Activated CD4-positive, alpha-beta T cell treated with anti-CD3 and anti-CD28 coated beads, Interleukin-2, amount 10 ng/mL, durations not matched to agents 24 days and 14 days (primary cell): ENCODE measurements at regions not wholly inside any gene's neighbourhood (a gene's known extent, or its start where the extent isn't known, plus 50 kb on each side); places are given as distances from the start of the nearest gene placed in this dataset.
"Not testable (repeated sequence)": the region's sequence is repeated elsewhere in the genome, so short reads cannot be mapped to it uniquely, and the experiment has no call there.

Experiments used
- DNase-seq: peaks from one replicate; pipeline ENCODE4 v3.0.0; 2022
- H3K27ac Mint-ChIP-seq: one replicate; pipeline ENCODE4 v1.8.0; 2022; ENCODE audit warnings: mild to moderate bottlenecking, mixed read lengths
- H3K27me3 Mint-ChIP-seq: one replicate; pipeline ENCODE4 v1.8.0; 2022; ENCODE audit warnings: mixed read lengths
- H3K36me3 Mint-ChIP-seq: one replicate; pipeline ENCODE4 v1.8.0; 2022; ENCODE audit warnings: low read depth, mild to moderate bottlenecking, mixed read lengths
- H3K4me1 Mint-ChIP-seq: one replicate; pipeline ENCODE4 v1.8.0; 2021; ENCODE audit warnings: mixed read lengths
- H3K4me3 Mint-ChIP-seq: one replicate; pipeline ENCODE4 v1.8.0; 2022; ENCODE audit warnings: mild to moderate bottlenecking, moderate library complexity, mixed read lengths
- H3K9me3 Mint-ChIP-seq: one replicate; pipeline ENCODE4 v1.8.0; 2021; ENCODE audit warnings: mixed read lengths
- intact Hi-C: fragments of 100-400 bp; cut with micrococcal nuclease; formaldehyde crosslinking; loops from one replicate; pipeline ENCODE4 v1.15.1; 2023

DNA sequence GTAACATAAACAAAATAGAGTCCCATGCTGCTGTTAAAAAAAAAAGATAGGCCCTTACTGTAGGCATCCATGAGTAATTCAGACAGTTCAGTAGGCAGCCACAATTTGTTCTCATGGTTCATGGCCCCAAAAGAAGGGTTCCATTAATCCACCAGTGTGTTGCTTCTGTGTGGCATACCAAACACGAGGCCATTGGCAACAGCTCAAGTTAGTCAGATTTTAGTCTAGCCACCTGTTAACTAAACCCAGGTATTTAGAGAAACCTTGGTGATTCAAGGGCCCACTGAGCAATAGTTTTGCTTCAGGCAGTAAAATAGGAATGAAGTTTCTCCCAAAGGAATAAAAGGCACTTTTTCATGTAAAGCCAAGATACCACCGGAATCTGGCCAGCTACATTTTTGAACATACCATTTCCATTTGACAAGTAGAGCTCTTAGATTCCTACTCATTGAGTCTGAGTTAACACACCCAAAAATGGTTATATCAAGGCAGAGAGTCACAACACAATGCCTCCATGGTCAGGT is 80.1 kb upstream of the SRD5A2 start:
- Mint-ChIP-seq H3K27me3 (peaks cover 4% of the 10 kb centered on the region), H3K36me3 (no peaks in the 10 kb centered on the region), H3K9me3 (no peaks in the 10 kb centered on the region), H3K27ac (no peak overlapping the region), H3K4me3 (no peak overlapping the region), H3K4me1 (no peaks in the 10 kb centered on the region)
- intact Hi-C loops: no loop called here
- DNase-seq: no peak

- intact Hi-C loops: no loop called here
- no peaks in the 10 kb centered on the region for H3K9me3 Mint-ChIP-seq
- H3K36me3 Mint-ChIP-seq: no peaks in the 10 kb centered on the region
- no peaks in the 10 kb centered on the region for H3K4me1 Mint-ChIP-seq
- H3K27me3 Mint-ChIP-seq: peaks cover 4% of the 10 kb centered on the region
- no peak overlapping the region for H3K27ac Mint-ChIP-seq
- no peak overlapping the region for H3K4me3 Mint-ChIP-seq
- no peak for DNase-seq
Measured at GRCh38 chr2:31660165-31660564, 79.4 kb upstream of the SRD5A2 start.

DNA sequence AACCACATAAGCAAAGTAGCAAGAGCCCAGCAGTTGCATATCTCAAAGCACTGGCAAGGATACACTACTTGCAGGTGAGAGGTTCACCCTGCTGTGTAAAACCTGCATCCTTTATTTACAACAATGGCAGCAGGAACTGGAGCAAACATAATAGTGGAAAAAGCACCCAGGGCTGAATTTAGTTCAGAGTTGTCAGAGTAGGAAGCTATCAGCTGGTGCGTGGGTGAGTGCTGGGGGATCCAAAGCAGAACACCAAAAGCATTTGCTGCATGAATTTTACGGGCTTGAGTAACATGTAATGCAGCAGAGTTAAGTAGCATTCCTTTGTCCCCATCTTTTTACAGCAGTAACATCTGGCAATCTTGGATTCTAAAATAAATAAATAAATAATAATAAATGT is 73.5 kb upstream of the SRD5A2 start:
- no peak for DNase-seq
- peaks cover 3% of the 10 kb centered on the region for H3K9me3 Mint-ChIP-seq
- H3K27me3 Mint-ChIP-seq: peaks cover 2% of the 10 kb centered on the region
- no peaks in the 10 kb centered on the region for H3K4me1 Mint-ChIP-seq
- no peak overlapping the region for H3K27ac Mint-ChIP-seq
- intact Hi-C loops: no loop called here
- H3K36me3 Mint-ChIP-seq: no peaks in the 10 kb centered on the region
- H3K4me3 Mint-ChIP-seq: no peak overlapping the region

GRCh38 chr2:31651736-31652135 is 71.0 kb upstream of the SRD5A2 start:
- Mint-ChIP-seq H3K4me3 (no peak overlapping the region), H3K36me3 (no peaks in the 10 kb centered on the region), H3K27me3 (no peaks in the 10 kb centered on the region), H3K4me1 (no peaks in the 10 kb centered on the region), H3K9me3 (peaks cover 3% of the 10 kb centered on the region), H3K27ac (no peak overlapping the region)
- intact Hi-C loops: no loop called here
- DNase-seq: no peak

DNA sequence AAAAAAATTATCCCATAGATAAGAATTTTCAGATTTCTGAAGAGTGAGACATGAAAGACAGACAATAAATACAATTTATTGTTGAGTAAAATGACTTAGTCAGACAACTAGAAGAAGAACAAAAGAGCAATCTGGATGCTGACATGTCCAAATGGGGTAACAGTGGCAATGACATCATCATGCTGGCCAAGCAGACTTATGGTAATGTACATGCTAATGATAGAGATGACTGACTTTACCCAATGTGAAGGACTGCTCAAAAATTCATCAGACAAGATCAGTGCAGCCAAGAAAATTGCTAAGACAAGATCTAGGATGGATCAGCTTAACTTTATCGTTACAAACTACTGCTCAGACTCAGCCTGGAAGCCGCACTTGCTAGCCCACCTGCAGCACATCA is 70.5 kb upstream of the SRD5A2 start:
- intact Hi-C loops: no loop called here
- H3K27ac Mint-ChIP-seq: no peak overlapping the region
- H3K27me3 Mint-ChIP-seq: no peaks in the 10 kb centered on the region
- no peaks in the 10 kb centered on the region for H3K36me3 Mint-ChIP-seq
- no peak for DNase-seq
- H3K9me3 Mint-ChIP-seq: peaks cover 3% of the 10 kb centered on the region
- H3K4me3 Mint-ChIP-seq: no peak overlapping the region
- no peaks in the 10 kb centered on the region for H3K4me1 Mint-ChIP-seq

DNA sequence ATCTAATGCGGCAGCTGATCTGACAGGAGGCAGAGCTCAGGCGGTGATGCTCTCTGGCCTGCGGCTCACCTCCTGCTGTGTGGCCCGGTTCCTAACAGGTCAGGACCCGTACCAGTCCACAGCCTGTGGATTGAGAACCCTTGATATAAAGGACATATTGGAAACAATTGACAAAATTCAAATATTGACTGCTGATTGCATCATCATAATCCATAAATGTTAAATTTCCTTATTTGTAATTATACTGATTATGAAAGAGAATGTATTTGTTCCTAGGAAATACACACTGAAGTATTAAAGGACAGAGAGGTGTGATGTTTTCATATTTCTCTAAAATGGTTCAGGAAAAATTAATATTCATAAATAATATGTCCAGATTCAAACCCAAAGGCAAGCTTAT is 63.8 kb upstream of the SRD5A2 start:
- Mint-ChIP-seq H3K4me1 (no peaks in the 10 kb centered on the region), H3K27me3 (peaks cover 2% of the 10 kb centered on the region), H3K9me3 (no peaks in the 10 kb centered on the region), H3K4me3 (no peak overlapping the region), H3K27ac (no peak overlapping the region), H3K36me3 (no peaks in the 10 kb centered on the region)
- intact Hi-C loops: no loop called here
- no peak for DNase-seq

GRCh38 chr2:31642707-31643106 is 62.0 kb upstream of the SRD5A2 start:
- Mint-ChIP-seq H3K27me3 (peaks cover 2% of the 10 kb centered on the region), H3K36me3 (no peaks in the 10 kb centered on the region), H3K4me3 (no peak overlapping the region), H3K27ac (no peak overlapping the region), H3K4me1 (no peaks in the 10 kb centered on the region), H3K9me3 (no peaks in the 10 kb centered on the region)
- no peak for DNase-seq
- intact Hi-C loops: no loop called here

GRCh38 chr2:31632201-31632600 is 51.5 kb upstream of the SRD5A2 start:
- H3K27me3 Mint-ChIP-seq, intact Hi-C loops, H3K27ac Mint-ChIP-seq, H3K4me1 Mint-ChIP-seq, DNase-seq, H3K36me3 Mint-ChIP-seq, H3K4me3 Mint-ChIP-seq: not testable (repeated sequence)
- H3K9me3 Mint-ChIP-seq: peaks cover 17% of the 10 kb centered on the region
